ENCODE measurements at regions not wholly inside any gene's neighbourhood (a gene's known extent, or its start where the extent isn't known, plus 50 kb on each side); places are given as distances from the start of the nearest gene placed in this dataset.

GRCh38 chr6:132937466-132937906 is 123.1 kb downstream of the RPS12 start:
- peak in 3 of 5 experiments; percentile 14 to 19 (median 16) for TF ChIP-seq CTCF (IDR thresholded peaks at IDR 0.05)
- TF ChIP-seq POLR2A (IDR thresholded peaks at IDR 0.05): no peak

Measured in transverse colon (tissue), 3 donors.